Loucy (cell line): ENCODE measurements at regions not wholly inside any gene's neighbourhood (a gene's known extent, or its start where the extent isn't known, plus 50 kb on each side); places are given as distances from the start of the nearest gene placed in this dataset.

Source experiments
- H2AFZ ChIP-seq: fragments of 200-600 bp; sonication (generic); 2 replicates; pipeline ENCODE4 v1.6.0; 2016; ENCODE audit warnings: antibody characterized with exemption, mild to moderate bottlenecking, low read length, moderate library complexity
- H3F3A ChIP-seq: fragments of 200-600 bp; 2 replicates; pipeline ENCODE4 v1.6.0; 2016; ENCODE audit warnings: antibody characterized with exemption, low read depth, mild to moderate bottlenecking
- H3K27me3 ChIP-seq: fragments of 200-600 bp; sonication (generic); 2 replicates; pipeline ENCODE4 v1.6.1; 2014; ENCODE audit warnings: low read length, mild to moderate bottlenecking; ENCODE audit not compliant: insufficient read depth, poor library complexity, severe bottlenecking
- H3K36me3 ChIP-seq: fragments of 200-600 bp; sonication (generic); 2 replicates; pipeline ENCODE4 v1.6.1; 2016; ENCODE audit warnings: low read length; ENCODE audit not compliant: insufficient read depth
- H3K4me1 ChIP-seq: fragments of 200-600 bp; sonication (generic); 2 replicates; pipeline ENCODE4 v1.5.1; 2014; ENCODE audit warnings: low read length, mild to moderate bottlenecking; ENCODE audit not compliant: insufficient read depth, poor library complexity, severe bottlenecking
- H3K4me2 ChIP-seq: fragments of 200-600 bp; sonication (generic); 2 replicates; pipeline ENCODE4 v1.6.0; 2014; ENCODE audit warnings: antibody characterized with exemption, low read length, low read depth, mild to moderate bottlenecking; ENCODE audit not compliant: poor library complexity, severe bottlenecking
- H3K4me3 ChIP-seq: fragments of 200-600 bp; sonication (generic); 2 replicates; pipeline ENCODE4 v1.5.1; 2014; ENCODE audit warnings: low read length, mild to moderate bottlenecking, mixed read lengths; ENCODE audit not compliant: poor library complexity, severe bottlenecking
- H3K79me2 ChIP-seq: fragments of 200-600 bp; sonication (generic); 2 replicates; pipeline ENCODE4 v1.6.1; 2014; ENCODE audit warnings: low read length; ENCODE audit not compliant: insufficient read depth
- H3K9ac ChIP-seq: fragments of 200-600 bp; sonication (generic); 2 replicates; pipeline ENCODE4 v1.6.0; 2014; ENCODE audit warnings: mild to moderate bottlenecking, low read depth, low read length, moderate library complexity; ENCODE audit not compliant: poor library complexity, severe bottlenecking
- H3K9me2 ChIP-seq: fragments of 200-600 bp; sonication (generic); replicated peaks from 2 replicates; pipeline ENCODE4 v1.6.1; 2016; ENCODE audit warnings: low read depth, low read length, mixed read lengths
- H3K9me3 ChIP-seq: fragments of 200-600 bp; sonication (generic); 2 replicates; pipeline ENCODE4 v1.6.1; 2014; ENCODE audit warnings: mild to moderate bottlenecking, antibody characterized with exemption, low read length, low read depth; ENCODE audit not compliant: insufficient read depth
- H4K20me1 ChIP-seq: fragments of 200-600 bp; sonication (generic); 2 replicates; pipeline ENCODE4 v1.6.0; 2014; ENCODE audit warnings: antibody characterized with exemption, low read length, mild to moderate bottlenecking; ENCODE audit not compliant: insufficient read depth, poor library complexity, severe bottlenecking
- EZH2phosphoT487 ChIP-seq: fragments of 200-600 bp; IDR thresholded peaks from 2 replicates; pipeline ENCODE4 v1.6.1; 2018; ENCODE audit warnings: antibody characterized with exemption, mild to moderate bottlenecking, moderate library complexity, borderline replicate concordance
- TF ChIP-seq, protein P1 (sequence below): fragments of 200-600 bp; sonication (generic); conservative IDR thresholded peaks from 2 replicates; pipeline ENCODE4 v1.5.1; 2014; ENCODE audit warnings: mild to moderate bottlenecking, antibody characterized with exemption, low read length

DNA sequence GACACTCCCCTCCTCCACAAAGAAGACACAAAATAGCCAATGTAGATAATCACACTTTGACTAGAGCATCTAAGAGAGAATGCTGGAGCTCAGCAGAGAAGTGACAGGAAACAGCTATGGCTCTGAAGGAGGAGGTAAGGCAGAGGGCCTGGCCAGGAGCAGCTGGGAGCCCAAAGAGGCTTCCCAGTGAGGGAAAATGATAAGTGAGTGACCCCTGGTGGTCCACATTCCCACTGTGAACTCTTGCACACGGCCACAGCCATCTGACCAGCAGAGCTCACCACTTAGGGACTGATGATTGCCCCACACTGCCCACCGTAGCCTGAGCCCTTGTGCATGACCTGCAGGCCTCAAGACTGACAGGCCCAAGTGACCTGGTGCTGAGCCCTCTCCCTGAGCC is 162.7 kb upstream of the GALNTL6 start:
- Histone ChIP-seq H3K9me3 (no peaks in the 10 kb centered on the region), H4K20me1 (no peaks in the 10 kb centered on the region), H3K4me2 (no peak overlapping the region), H3K9me2 (no peaks in the 10 kb centered on the region), H3K27me3 (no peaks in the 10 kb centered on the region), H3F3A (no peaks in the 10 kb centered on the region), H2AFZ (peak overlapping the region; percentile 81), H3K9ac (no peak overlapping the region), H3K79me2 (no peaks in the 10 kb centered on the region), H3K4me3 (no peak overlapping the region), H3K36me3 (no peaks in the 10 kb centered on the region), H3K4me1 (peaks cover 7% of the 10 kb centered on the region)
- no peak for TF ChIP-seq EZH2phosphoT487
- TF ChIP-seq, protein P1, sequence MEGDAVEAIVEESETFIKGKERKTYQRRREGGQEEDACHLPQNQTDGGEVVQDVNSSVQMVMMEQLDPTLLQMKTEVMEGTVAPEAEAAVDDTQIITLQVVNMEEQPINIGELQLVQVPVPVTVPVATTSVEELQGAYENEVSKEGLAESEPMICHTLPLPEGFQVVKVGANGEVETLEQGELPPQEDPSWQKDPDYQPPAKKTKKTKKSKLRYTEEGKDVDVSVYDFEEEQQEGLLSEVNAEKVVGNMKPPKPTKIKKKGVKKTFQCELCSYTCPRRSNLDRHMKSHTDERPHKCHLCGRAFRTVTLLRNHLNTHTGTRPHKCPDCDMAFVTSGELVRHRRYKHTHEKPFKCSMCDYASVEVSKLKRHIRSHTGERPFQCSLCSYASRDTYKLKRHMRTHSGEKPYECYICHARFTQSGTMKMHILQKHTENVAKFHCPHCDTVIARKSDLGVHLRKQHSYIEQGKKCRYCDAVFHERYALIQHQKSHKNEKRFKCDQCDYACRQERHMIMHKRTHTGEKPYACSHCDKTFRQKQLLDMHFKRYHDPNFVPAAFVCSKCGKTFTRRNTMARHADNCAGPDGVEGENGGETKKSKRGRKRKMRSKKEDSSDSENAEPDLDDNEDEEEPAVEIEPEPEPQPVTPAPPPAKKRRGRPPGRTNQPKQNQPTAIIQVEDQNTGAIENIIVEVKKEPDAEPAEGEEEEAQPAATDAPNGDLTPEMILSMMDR = peak; percentile 42

DNA sequence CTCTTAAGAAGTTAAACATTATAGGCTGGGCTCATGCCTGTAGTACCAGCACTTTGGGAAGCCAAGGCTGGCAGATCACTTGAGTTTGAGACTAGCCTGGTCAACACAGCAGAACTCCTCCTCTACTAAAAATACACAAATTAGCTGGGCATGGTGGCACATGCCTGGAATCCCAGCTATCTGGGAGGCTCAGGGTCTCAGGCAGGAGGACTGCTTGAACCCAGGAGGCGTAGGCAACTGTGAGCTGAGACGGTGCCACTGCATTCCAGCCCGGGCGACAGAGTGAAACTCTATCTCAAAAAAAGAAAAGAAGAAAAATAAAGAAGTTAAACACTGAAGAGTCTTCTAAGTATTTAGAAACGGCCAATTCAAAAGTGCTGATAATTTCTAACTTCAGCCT is 164.3 kb upstream of the GALNTL6 start:
- Histone ChIP-seq H2AFZ (no peak overlapping the region), H3K4me3 (no peak overlapping the region), H3K9ac (no peak overlapping the region), H4K20me1 (no peaks in the 10 kb centered on the region), H3K4me2 (no peak overlapping the region), H3K9me2 (no peaks in the 10 kb centered on the region), H3K9me3 (no peaks in the 10 kb centered on the region), H3F3A (no peaks in the 10 kb centered on the region), H3K79me2 (no peaks in the 10 kb centered on the region), H3K4me1 (peaks cover 21% of the 10 kb centered on the region), H3K27me3 (no peaks in the 10 kb centered on the region), H3K36me3 (no peaks in the 10 kb centered on the region)
- TF ChIP-seq, protein P1 = no peak
- TF ChIP-seq EZH2phosphoT487 = no peak

DNA sequence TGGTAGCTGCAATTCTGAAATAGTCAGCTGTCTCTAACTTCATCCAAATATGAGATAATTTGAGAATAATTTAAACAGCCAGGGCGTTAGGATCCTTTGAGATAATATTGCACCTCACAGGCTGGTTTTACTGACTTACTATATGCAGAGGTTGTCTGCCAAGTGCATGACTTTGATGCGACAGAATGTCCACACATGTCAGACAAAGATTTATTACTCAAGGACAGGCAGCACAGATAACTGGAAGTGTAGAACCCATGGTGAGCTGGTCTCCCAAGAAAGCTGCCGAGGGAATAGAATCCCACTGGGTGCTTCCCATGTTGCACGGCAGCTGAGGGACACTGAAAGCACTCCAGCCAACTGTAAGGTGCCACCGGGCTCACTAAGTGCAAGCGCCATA is 166.2 kb upstream of the GALNTL6 start:
- no peaks in the 10 kb centered on the region for H4K20me1 ChIP-seq
- peaks cover 39% of the 10 kb centered on the region for H3K4me1 ChIP-seq
- no peak overlapping the region for H3K4me3 ChIP-seq
- no peaks in the 10 kb centered on the region for H3K27me3 ChIP-seq
- peak overlapping the region; percentile 36; the same call in 1 of the 2 replicates for H2AFZ ChIP-seq
- no peaks in the 10 kb centered on the region for H3K79me2 ChIP-seq
- no peak overlapping the region for H3K9ac ChIP-seq
- no peaks in the 10 kb centered on the region for H3K9me2 ChIP-seq
- TF ChIP-seq, protein P1 = no peak
- no peak for TF ChIP-seq EZH2phosphoT487
- H3K36me3 ChIP-seq = no peaks in the 10 kb centered on the region
- H3F3A ChIP-seq = peaks cover 10% of the 10 kb centered on the region; the same call in 1 of the 2 replicates
- no peak overlapping the region for H3K4me2 ChIP-seq
- H3K9me3 ChIP-seq = no peaks in the 10 kb centered on the region
